ENCODE measurements at regions not wholly inside any gene's neighbourhood (a gene's known extent, or its start where the extent isn't known, plus 50 kb on each side); places are given as distances from the start of the nearest gene placed in this dataset.
"Not testable (repeated sequence)": the region's sequence is repeated elsewhere in the genome, so short reads cannot be mapped to it uniquely, and the experiment has no call there.

- no peak for DNase-seq (ENCODE audit: low spot score)
Observed at GRCh38 chr21:19522381-19522780, 1118.8 kb upstream of the TMPRSS15 start.

GRCh38 chr21:19523061-19523460 lies 1119.5 kb upstream of the TMPRSS15 start:
- no peak for DNase-seq (ENCODE audit: low spot score)

GRCh38 chr21:19523746-19524145 lies 1120.2 kb upstream of the TMPRSS15 start:
- no peak for DNase-seq (ENCODE audit: low spot score)

GRCh38 chr21:19529031-19529430 lies 1125.4 kb upstream of the TMPRSS15 start:
- DNase-seq (ENCODE audit: low spot score), result no peak

GRCh38 chr21:19535356-19535755 lies 1131.8 kb upstream of the TMPRSS15 start:
- no peak for DNase-seq (ENCODE audit: low spot score)

- no peak for DNase-seq (ENCODE audit: low spot score)
Observed at GRCh38 chr21:19537116-19537515, 1133.5 kb upstream of the TMPRSS15 start.

GRCh38 chr21:19540287-19540686 lies 1136.7 kb upstream of the TMPRSS15 start:
- DNase-seq (ENCODE audit: low spot score), result no peak

GRCh38 chr21:19541602-19542001 lies 1138.0 kb upstream of the TMPRSS15 start:
- DNase-seq (ENCODE audit: low spot score), result no peak

- DNase-seq (ENCODE audit: low spot score), result not testable (repeated sequence)
Observed at GRCh38 chr21:19544493-19544892, 1140.9 kb upstream of the TMPRSS15 start.

GRCh38 chr21:19547951-19548840 lies 1144.6 kb upstream of the TMPRSS15 start:
- no peak for DNase-seq (ENCODE audit: low spot score)

GRCh38 chr21:19553919-19554615 lies 1150.5 kb upstream of the TMPRSS15 start:
- no peak for DNase-seq (ENCODE audit: low spot score)

GRCh38 chr21:19557046-19557445 lies 1153.5 kb upstream of the TMPRSS15 start:
- no peak for DNase-seq (ENCODE audit: low spot score)

- no peak for DNase-seq (ENCODE audit: low spot score)
Observed at GRCh38 chr21:19557488-19557887, 1153.9 kb upstream of the TMPRSS15 start.

GRCh38 chr21:19565587-19565986 lies 1162.0 kb upstream of the TMPRSS15 start:
- no peak for DNase-seq (ENCODE audit: low spot score)

GRCh38 chr21:19566975-19567374 lies 1163.4 kb upstream of the TMPRSS15 start:
- DNase-seq (ENCODE audit: low spot score), result no peak

- DNase-seq (ENCODE audit: low spot score), result no peak
Observed at GRCh38 chr21:19577381-19577780, 1173.8 kb upstream of the TMPRSS15 start.

GRCh38 chr21:19590044-19590443 lies 1186.5 kb upstream of the TMPRSS15 start:
- DNase-seq (ENCODE audit: low spot score), result no peak

GRCh38 chr21:19603011-19603593 lies 1199.5 kb upstream of the TMPRSS15 start:
- DNase-seq (ENCODE audit: low spot score), result no peak

- DNase-seq (ENCODE audit: low spot score), result no peak
Observed at GRCh38 chr21:19608101-19608621, 1204.6 kb upstream of the TMPRSS15 start.

GRCh38 chr21:19609611-19610010 lies 1206.0 kb upstream of the TMPRSS15 start:
- no peak for DNase-seq (ENCODE audit: low spot score)

GRCh38 chr21:19621837-19622496 lies 1218.4 kb upstream of the TMPRSS15 start:
- DNase-seq (ENCODE audit: low spot score), result no peak

GRCh38 chr21:19640964-19641363 lies 1237.4 kb upstream of the TMPRSS15 start:
- no peak for DNase-seq (ENCODE audit: low spot score)
